T-helper 17 cell (primary cell): ENCODE measurements at regions not wholly inside any gene's neighbourhood (a gene's known extent, or its start where the extent isn't known, plus 50 kb on each side); places are given as distances from the start of the nearest gene placed in this dataset.

Experiments
- ATAC-seq: fragments of 150-1000 bp; cut with Tn5 transposase; 2 replicates; pipeline ENCODE4 v1.10.0; 2021; ENCODE audit warnings: mild to moderate bottlenecking, moderate library complexity
- DNase-seq, 3 donors: peaks; one replicate each; pipeline versions ENCODE4 v3.0.0 to v3.0.0-alpha.2; 2020 to 2021
- H3K9me3 ChIP-seq: one replicate; pipeline ENCODE4 v1.7.0; 2013; ENCODE audit warnings: low read length, mild to moderate bottlenecking; ENCODE audit not compliant: control insufficient read depth, poor library complexity, severe bottlenecking
- H3K27ac Mint-ChIP-seq: one replicate; pipeline ENCODE4 v1.8.0; 2022; ENCODE audit warnings: mild to moderate bottlenecking, moderate library complexity, mixed read lengths
- H3K27me3 Mint-ChIP-seq: one replicate; pipeline ENCODE4 v1.8.0; 2022; ENCODE audit warnings: mixed read lengths
- H3K36me3 Mint-ChIP-seq: one replicate; pipeline ENCODE4 v1.8.0; 2022; ENCODE audit warnings: low read depth, mixed read lengths
- H3K4me1 Mint-ChIP-seq: one replicate; pipeline ENCODE4 v1.8.0; 2022; ENCODE audit warnings: mild to moderate bottlenecking, mixed read lengths
- H3K4me3 Mint-ChIP-seq: one replicate; pipeline ENCODE4 v1.8.0; 2022; ENCODE audit warnings: mild to moderate bottlenecking, moderate library complexity, mixed read lengths

DNA sequence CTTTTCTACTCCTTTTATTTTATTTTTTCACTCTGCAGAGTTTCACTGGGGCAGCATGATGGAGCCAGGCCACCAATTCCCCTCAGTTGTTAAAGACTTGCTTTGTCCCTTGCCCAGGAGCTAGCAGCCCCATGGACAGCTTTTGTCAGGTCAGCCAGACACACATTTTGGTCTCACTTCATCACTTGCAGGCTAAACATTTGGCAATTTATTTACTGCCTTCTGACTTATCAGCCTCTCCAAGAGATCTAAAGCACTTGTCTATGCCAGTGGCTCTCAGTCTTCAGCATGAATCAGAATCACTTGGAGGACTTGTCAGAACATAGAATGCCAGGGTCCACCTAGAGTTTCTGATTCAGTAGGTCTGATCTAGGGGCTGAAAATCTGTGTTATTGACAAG, 66.4 kb upstream of the GDF10 start:
- Mint-ChIP-seq H3K4me1 (peaks cover 6% of the 10 kb centered on the region), H3K4me3 (no peak overlapping the region), H3K27ac (no peak overlapping the region), H3K36me3 (peaks cover 2% of the 10 kb centered on the region), H3K27me3 (no peaks in the 10 kb centered on the region)
- ATAC-seq (no peak), DNase-seq (no peak)
- no peaks in the 10 kb centered on the region for H3K9me3 ChIP-seq

DNA sequence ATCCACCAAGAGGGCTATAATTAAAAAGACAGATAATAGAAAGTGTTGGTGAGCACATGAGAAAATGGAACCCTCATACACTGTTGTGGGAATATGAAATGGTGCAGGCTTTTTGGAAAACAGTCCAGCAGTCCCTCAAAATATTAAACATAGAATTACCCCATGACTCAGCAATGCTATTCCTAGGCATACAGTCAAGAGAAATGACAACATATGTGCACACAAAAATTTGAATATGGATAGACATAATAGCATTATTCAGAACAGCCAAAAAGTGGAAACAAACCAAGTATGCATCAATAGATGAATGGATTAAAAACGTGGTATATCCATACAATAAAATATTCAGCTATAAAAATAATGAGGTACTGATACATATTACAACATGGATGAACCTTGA, 64.5 kb upstream of the GDF10 start:
- no peak for DNase-seq
- H3K9me3 ChIP-seq, result no peaks in the 10 kb centered on the region
- Mint-ChIP-seq H3K4me3 (no peak overlapping the region), H3K27me3 (no peaks in the 10 kb centered on the region), H3K36me3 (peaks cover under 1% of the 10 kb centered on the region), H3K4me1 (peaks cover 2% of the 10 kb centered on the region), H3K27ac (no peak overlapping the region)
- no peak for ATAC-seq

DNA sequence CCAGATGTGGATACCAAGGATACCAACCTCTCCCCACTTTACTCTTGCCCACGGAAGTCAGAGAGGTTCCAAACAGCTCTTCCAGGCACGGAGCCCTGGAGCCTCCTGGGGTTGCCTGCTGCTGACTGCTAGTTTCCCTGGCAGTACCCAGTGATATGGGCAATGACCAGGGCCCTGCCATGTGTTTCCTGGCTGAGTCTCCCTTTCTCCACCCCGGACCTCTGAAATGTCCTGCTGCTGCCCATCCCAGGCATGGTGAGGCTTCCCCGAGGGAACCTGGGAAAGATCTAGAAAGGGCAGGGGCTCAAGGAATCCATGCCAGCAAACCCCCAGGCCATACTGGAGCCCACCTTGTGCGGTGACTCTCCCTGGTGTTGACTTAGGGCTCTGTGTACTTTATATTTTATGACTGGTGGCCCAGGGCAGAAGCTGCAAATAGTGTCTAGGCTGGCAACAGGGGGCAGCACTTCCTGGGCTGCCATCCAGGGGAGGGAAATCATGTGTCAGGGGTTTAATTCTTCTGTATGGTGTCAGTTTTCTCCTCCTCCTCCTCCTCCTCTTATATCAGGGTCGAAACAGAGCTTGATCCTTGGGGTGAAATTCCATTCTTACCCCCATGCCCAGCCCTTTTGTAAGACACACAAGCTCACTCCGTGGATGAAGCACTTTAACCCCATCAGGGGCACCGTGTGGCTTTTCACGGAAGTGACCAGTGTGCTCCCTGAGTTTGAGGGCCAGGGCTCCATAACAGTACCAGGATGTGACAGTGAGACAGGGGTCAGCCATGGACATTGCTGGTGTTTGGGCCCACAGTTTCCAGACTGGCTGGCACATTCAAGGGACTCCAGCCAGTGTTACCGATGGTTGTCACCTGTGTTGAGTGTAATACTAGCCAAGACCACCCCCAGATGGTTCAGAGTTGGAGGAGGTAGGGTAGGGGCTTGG, 62.4 kb upstream of the GDF10 start:
- Mint-ChIP-seq H3K4me1 (peaks cover 4% of the 10 kb centered on the region), H3K27ac (no peak overlapping the region), H3K4me3 (no peak overlapping the region), H3K27me3 (no peaks in the 10 kb centered on the region), H3K36me3 (no peaks in the 10 kb centered on the region)
- no peak for ATAC-seq
- H3K9me3 ChIP-seq, result no peaks in the 10 kb centered on the region
- no peak for DNase-seq

DNA sequence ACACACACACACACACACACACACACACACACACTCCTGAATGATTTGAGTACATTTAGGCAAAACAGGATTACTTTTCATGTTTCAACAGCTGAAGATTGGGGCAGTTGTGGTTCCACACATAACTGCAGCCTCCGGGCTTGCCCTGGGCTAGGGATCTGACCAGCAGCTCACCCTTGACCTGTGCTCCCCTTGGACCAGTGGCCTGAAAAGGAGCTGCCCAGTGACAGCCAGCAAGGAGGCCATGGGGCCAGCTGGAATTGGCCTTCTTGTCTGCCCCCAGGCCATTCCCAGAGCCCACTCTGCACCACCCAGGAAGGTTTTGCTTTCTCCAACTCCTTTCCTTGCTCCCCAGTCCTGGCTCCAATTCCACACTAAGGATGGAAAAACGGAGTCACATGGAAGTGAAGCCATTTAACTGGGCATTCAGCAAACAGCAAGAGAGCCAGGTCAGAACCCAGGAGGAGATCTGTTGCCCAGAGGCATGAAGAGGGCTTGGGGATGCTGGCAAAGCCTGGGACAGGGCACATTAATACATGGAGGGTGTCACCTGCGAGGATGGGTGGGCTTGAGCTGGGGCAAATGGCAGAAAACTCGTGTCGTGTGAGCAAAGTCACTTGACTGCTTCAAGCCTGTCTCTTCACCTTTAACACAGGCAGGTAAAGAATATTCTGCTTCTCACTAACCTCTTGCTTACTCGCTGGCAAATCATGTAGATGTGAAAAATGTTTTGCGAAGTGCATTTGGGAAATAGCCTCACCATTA, 61.5 kb upstream of the GDF10 start:
- no peaks in the 10 kb centered on the region for H3K36me3 Mint-ChIP-seq
- no peaks in the 10 kb centered on the region for H3K27me3 Mint-ChIP-seq
- no peak overlapping the region for H3K4me3 Mint-ChIP-seq
- DNase-seq, result no peak
- H3K4me1 Mint-ChIP-seq, result peaks cover 6% of the 10 kb centered on the region
- H3K9me3 ChIP-seq, result no peaks in the 10 kb centered on the region
- no peak overlapping the region for H3K27ac Mint-ChIP-seq
- ATAC-seq, result no peak

DNA sequence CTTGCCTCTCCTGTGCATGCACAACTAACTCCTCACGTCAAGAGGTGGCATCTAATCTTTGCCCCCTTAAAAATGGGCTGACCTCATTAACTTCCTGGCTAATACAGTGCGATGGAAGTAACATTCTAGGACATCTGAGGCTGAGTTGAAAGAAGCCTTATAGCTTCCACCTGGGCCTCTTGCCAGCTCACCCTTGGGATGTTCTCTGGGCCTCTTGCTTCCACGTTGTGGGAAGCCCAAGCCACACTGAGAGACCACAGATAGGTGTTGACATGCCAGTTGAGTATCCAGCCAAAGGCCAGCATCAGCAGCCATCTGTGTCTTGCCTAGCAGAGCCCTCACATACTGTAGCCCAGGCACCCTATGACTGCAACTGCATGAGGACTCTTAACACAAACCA, 60.8 kb upstream of the GDF10 start:
- Mint-ChIP-seq H3K4me1 (peaks cover 6% of the 10 kb centered on the region), H3K36me3 (no peaks in the 10 kb centered on the region), H3K27ac (no peak overlapping the region), H3K27me3 (no peaks in the 10 kb centered on the region), H3K4me3 (no peak overlapping the region)
- H3K9me3 ChIP-seq, result no peaks in the 10 kb centered on the region
- ATAC-seq (no peak), DNase-seq (no peak)

DNA sequence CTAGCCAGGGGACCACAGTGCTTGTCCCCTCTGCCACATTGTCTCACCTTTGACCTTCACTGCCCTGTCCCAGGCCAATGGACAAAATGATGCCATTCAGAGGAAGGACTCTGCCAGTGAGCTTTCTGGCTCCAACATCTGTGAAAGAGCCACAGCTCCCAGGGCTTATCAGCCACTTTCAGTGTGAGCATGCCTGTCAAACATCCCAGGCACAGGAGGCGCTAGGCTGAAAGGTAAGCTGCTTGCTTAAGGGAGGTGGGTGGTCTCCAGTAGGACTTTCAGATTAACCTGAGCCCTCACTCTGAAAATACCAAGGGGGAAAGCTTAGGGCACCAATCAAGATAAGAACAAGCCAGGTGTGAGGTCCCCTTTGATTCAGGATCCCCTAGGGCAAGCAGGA, 59.8 kb upstream of the GDF10 start:
- no peaks in the 10 kb centered on the region for H3K27me3 Mint-ChIP-seq
- H3K4me3 Mint-ChIP-seq, result no peak overlapping the region
- H3K9me3 ChIP-seq, result no peaks in the 10 kb centered on the region
- peaks cover 6% of the 10 kb centered on the region for H3K4me1 Mint-ChIP-seq
- DNase-seq (no peak), ATAC-seq (no peak)
- no peak overlapping the region for H3K27ac Mint-ChIP-seq
- no peaks in the 10 kb centered on the region for H3K36me3 Mint-ChIP-seq

DNA sequence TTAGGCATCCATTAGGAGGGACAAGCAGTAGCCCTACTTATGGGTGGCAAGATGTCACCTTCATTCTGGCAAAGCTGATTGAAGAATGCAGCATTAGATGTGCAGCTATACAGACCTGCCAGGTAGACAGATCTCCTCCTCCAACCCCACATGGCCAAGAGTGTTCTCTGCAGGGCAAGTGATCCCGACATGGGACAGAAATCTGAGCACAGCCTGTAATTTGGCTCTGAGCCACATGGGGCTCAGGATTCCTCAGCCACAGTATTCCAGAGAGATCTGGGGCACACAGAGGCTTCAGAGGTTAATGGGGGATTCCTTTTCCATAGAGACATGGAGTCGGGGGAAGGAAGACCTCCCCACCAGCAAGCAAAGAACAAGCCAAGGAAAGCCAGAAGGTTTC, 58.7 kb upstream of the GDF10 start:
- no peak for DNase-seq
- ATAC-seq, result no peak
- Mint-ChIP-seq H3K36me3 (no peaks in the 10 kb centered on the region), H3K27ac (no peak overlapping the region), H3K4me3 (no peak overlapping the region), H3K27me3 (no peaks in the 10 kb centered on the region), H3K4me1 (peaks cover 6% of the 10 kb centered on the region)
- no peaks in the 10 kb centered on the region for H3K9me3 ChIP-seq

DNA sequence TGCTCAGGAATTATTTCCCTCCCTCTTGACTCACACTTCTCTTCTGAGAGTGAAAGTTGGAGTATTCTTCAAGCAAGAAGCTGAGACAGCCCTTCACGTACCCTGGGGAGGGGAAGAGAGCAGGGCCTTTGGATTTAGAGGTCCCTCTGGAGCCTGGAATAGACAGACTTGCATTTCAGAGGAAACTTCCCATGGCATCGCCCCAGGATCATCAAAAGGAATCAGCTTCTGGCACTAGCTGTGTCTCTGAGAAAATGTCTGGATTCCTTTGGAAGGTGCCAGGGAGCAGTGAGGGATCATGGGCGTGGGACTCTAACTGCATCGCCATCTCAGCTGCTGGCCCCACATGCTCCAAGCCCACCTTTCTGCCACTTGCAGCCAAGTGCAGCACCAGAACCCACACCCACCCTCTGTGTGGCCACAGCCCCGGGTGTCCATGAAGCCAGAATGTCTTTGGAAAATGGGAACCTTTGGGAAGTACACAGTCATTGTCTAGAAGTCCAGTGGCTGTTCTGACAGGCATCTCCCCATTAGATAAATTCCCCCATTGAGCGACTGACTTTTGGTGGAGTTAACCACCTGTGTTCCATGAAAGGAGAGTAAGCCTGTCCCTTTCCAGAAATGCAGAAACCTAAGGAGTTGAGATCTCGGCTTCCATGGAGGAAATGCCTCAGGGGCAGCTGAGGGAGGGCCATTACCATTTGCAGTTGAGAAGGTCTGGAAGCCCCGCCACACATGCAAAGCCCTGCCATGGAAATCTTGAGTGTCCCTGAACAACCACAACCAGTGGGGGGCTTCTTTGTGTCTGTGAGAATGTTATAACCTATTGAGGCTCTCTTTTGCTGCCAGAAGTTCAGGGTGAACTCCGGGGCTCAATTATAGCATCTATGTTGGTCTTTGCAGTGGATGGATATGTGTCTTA, 57.8 kb upstream of the GDF10 start:
- Mint-ChIP-seq H3K4me3 (no peak overlapping the region), H3K27ac (no peak overlapping the region), H3K27me3 (no peaks in the 10 kb centered on the region), H3K36me3 (no peaks in the 10 kb centered on the region), H3K4me1 (peaks cover 6% of the 10 kb centered on the region)
- no peaks in the 10 kb centered on the region for H3K9me3 ChIP-seq
- ATAC-seq (no peak), DNase-seq (no peak)

- H3K27ac Mint-ChIP-seq, result no peak overlapping the region
- no peak overlapping the region for H3K4me3 Mint-ChIP-seq
- H3K4me1 Mint-ChIP-seq, result peaks cover 6% of the 10 kb centered on the region
- no peaks in the 10 kb centered on the region for H3K27me3 Mint-ChIP-seq
- no peak for ATAC-seq
- DNase-seq, result no peak
- no peaks in the 10 kb centered on the region for H3K36me3 Mint-ChIP-seq
- no peaks in the 10 kb centered on the region for H3K9me3 ChIP-seq
Observed at GRCh38 chr10:47243356-47243755, 56.6 kb upstream of the GDF10 start.

DNA sequence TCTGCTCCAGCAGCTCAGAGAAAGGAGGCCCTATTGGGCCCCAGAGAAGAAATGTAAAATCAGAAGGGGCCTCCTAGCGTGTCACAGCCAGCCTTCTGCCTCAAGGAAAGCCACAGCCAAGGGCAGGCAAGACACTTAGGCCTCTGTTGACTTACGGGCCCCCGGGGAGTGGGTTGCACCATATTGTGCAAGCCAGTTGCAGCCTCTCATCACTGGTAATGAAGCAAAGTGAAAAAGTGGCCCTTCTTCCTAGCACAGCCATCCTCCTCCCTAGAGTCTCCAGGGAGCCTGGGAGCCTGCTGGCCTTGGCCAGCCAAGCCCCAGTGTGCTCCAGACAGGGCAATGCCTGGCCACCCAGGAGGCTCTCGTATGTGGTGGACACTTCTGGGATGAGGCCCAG, 56.2 kb upstream of the GDF10 start:
- no peak for ATAC-seq
- Mint-ChIP-seq H3K4me3 (no peak overlapping the region), H3K27me3 (no peaks in the 10 kb centered on the region), H3K27ac (no peak overlapping the region), H3K36me3 (no peaks in the 10 kb centered on the region), H3K4me1 (peaks cover 6% of the 10 kb centered on the region)
- no peaks in the 10 kb centered on the region for H3K9me3 ChIP-seq
- DNase-seq, result no peak

DNA sequence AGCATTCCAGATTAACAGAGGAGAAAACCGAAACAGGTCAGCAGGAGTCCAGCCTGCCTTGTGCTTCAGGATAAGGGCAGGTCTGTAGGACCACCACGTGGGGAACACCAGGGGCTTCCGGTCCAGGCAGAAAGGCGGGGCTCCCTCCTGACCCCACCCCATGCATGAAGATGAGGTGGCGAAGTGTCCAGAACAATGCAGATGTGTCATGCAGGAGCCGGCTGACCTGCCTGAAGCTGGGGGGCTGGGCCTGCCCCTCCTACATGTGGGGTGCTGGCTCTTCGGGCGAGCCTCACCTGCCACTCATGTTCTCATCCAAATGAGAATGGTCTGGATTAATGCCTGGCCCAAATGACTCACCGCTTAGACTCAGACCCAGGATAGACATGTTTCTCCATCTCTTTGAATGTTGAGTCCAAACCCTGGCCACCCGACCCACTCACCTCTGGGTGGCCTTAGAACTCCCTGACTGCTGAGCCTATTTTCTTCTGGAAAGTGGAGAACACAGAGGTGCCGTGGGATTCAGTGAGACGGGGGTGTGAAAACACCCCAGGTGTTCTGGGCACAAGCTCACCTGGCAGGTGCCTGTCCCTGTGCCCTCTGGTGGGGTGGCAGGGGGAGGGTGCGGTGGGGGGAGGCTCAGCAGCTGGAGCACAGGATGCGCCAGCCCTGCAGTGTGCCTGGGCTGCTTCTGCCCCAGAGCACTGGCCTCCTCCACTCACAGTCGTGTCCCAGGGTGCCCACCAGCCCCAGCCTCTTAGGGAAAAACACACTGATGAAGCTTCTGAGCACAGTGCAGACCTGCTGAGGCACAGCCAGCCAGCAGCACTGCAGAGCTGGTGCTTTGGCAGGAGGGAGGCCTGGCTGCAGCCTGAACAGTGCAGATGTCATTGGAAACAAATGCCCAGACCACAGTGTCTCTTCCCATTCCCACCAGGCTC, 55.2 kb upstream of the GDF10 start:
- Mint-ChIP-seq H3K27ac (no peak overlapping the region), H3K4me3 (no peak overlapping the region), H3K4me1 (peaks cover 6% of the 10 kb centered on the region), H3K27me3 (no peaks in the 10 kb centered on the region), H3K36me3 (no peaks in the 10 kb centered on the region)
- no peak for DNase-seq
- no peak for ATAC-seq
- no peaks in the 10 kb centered on the region for H3K9me3 ChIP-seq

DNA sequence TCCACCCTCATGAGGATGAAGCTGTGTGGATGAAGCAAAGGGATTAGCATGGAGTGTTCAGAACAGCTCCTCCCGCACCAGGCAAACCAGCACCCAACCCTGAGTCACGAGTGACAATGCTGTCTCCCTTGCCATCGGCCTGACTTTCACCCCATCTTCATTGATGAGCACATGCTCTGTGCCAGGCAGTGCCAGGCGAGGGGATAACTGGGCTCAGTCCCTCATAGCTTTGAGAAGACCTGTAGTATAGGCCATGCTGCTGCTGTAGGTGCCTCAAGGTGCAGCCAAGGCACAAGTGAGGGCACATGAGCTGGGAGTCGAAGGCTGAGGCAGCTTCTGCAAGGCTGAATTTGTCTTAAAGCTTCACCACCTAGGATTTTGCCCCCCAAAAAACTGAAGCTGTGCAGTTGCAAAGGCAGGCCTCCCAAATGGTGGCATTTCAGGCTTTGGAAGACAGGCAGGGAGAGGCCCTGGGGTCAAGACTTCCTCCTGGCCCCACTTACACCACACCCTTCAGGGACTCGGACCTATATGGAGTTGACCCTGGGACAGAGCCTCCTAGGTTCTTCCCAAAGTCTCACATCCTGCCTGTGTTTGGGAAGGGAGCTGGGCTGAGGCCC, 54.2 kb upstream of the GDF10 start:
- Mint-ChIP-seq H3K36me3 (no peaks in the 10 kb centered on the region), H3K4me1 (peaks cover 6% of the 10 kb centered on the region), H3K4me3 (no peak overlapping the region), H3K27ac (no peak overlapping the region), H3K27me3 (no peaks in the 10 kb centered on the region)
- DNase-seq, result no peak
- ATAC-seq, result no peak
- no peaks in the 10 kb centered on the region for H3K9me3 ChIP-seq
